HUES6 (cell line): ENCODE measurements at regions not wholly inside any gene's neighbourhood (a gene's known extent, or its start where the extent isn't known, plus 50 kb on each side); places are given as distances from the start of the nearest gene placed in this dataset.

ENCODE experiments used
- H3K27ac ChIP-seq: 2 replicates; pipeline ENCODE4 v1.7.0; 2013; ENCODE audit warnings: low read depth, mild to moderate bottlenecking, low read length, inconsistent platforms
- H3K27me3 ChIP-seq: 2 replicates; pipeline ENCODE4 v1.6.1; 2013; ENCODE audit warnings: low read length; ENCODE audit not compliant: control insufficient read depth, insufficient read depth
- H3K36me3 ChIP-seq: 2 replicates; pipeline ENCODE4 v1.6.1; 2013; ENCODE audit warnings: low read length; ENCODE audit not compliant: control insufficient read depth, insufficient read depth
- H3K4me1 ChIP-seq: 2 replicates; pipeline ENCODE4 v1.6.1; 2013; ENCODE audit warnings: low read length; ENCODE audit not compliant: control insufficient read depth, insufficient read depth
- H3K4me3 ChIP-seq: 2 replicates; pipeline ENCODE4 v1.5.1; 2013; ENCODE audit warnings: low read depth, low read length
- H3K9ac ChIP-seq: one replicate; pipeline ENCODE4 v1.6.1; 2013; ENCODE audit warnings: mild to moderate bottlenecking, low read length
- H3K9me3 ChIP-seq: 2 replicates; pipeline ENCODE4 v1.6.1; 2013; ENCODE audit warnings: low read depth, low read length; ENCODE audit not compliant: control insufficient read depth, insufficient read depth

- H3K4me1 ChIP-seq, result no peaks in the 10 kb centered on the region
- no peak overlapping the region for H3K9ac ChIP-seq
- no peaks in the 10 kb centered on the region for H3K36me3 ChIP-seq
- H3K4me3 ChIP-seq, result no peak overlapping the region
- H3K27me3 ChIP-seq, result no peaks in the 10 kb centered on the region
- peaks cover 10% of the 10 kb centered on the region; the same call in 1 of the 2 replicates for H3K9me3 ChIP-seq
- H3K27ac ChIP-seq, result no peak overlapping the region
Measured at GRCh38 chr1:2918441-2918840, 102.8 kb upstream of the ACTRT2 start.

DNA sequence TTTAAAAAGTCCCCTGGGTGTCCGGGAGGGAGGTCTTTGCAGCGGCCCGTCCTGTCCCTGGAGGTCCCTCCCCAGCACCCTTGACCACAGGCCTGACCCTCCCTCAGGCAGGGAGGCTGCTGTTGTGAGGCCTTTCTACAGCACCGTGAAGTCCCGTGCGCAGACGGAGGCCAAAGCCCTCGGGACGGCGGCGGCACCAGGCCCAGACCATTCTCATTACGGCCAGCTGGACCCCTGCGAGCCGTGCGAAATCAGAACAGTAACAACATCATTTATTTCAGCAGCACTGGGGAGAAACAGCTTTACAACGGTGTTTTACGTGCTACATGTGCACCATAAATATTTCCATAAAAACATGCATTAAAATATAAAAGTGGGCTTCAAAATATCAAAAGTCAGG is 101.4 kb upstream of the ACTRT2 start:
- Histone ChIP-seq H3K9me3 (peaks cover 10% of the 10 kb centered on the region; the same call in 1 of the 2 replicates), H3K27ac (no peak overlapping the region), H3K4me1 (no peaks in the 10 kb centered on the region), H3K9ac (no peak overlapping the region), H3K4me3 (no peak overlapping the region), H3K27me3 (no peaks in the 10 kb centered on the region), H3K36me3 (no peaks in the 10 kb centered on the region)

DNA sequence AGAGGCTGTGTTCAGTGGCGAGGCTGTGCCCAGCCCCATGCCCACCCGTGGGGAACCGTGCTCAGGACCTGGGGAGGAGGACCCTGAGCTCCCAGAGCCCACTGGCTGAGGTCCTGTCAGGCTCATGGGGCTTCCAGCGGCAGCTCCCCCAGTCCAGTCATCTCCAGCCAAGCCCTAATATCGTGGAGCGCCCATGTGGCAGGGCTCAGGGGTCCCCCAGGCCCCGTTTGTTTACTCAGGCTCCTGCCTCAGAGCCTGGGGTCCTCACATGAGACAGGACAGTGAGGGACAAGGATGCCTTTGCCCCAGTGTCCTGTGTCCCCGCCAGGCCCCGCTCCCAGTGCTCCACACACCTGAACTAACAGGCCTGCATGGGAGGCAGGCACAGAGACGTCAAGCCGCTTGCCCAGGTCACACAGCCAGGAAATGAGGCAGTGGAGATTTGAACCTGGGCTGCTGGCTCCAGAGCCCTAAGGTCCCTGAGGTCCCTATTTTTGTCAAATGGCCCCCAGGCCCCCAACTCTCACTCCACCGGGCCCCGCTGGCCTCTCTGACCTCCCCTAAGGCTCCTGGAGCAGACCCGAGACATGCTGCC is 100.7 kb upstream of the ACTRT2 start:
- Histone ChIP-seq H3K27me3 (no peaks in the 10 kb centered on the region), H3K9ac (no peak overlapping the region), H3K36me3 (no peaks in the 10 kb centered on the region), H3K4me1 (no peaks in the 10 kb centered on the region), H3K4me3 (no peak overlapping the region), H3K9me3 (peaks cover 7% of the 10 kb centered on the region; the same call in 1 of the 2 replicates), H3K27ac (no peak overlapping the region)

GRCh38 chr1:2921970-2922686 is 99.1 kb upstream of the ACTRT2 start:
- Histone ChIP-seq H3K4me1 (no peaks in the 10 kb centered on the region), H3K9ac (no peak overlapping the region), H3K9me3 (no peaks in the 10 kb centered on the region; the same call in 1 of the 2 replicates), H3K27ac (no peak overlapping the region), H3K4me3 (no peak overlapping the region), H3K27me3 (no peaks in the 10 kb centered on the region), H3K36me3 (no peaks in the 10 kb centered on the region)

DNA sequence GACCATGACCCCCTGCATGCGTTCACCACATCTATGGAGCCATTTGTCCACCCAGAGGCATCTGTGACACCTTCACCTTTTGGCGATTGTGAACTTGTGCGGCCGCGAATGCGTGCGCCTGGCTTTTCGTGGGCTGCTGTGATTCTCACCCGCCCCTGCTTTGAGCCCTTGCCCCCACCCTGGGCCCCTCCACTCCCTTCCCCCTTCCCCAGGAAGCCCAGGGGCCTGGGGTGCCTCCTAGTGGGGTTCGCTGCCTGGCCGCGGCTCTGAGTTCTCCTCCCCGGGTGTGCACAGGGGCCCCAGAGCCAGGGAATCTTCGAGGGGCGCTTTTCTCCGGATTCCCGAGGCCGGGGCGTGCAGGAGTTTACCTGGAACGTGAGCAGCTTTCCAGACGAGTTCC is 97.9 kb upstream of the ACTRT2 start:
- Histone ChIP-seq H3K9me3 (no peaks in the 10 kb centered on the region; the same call in 1 of the 2 replicates), H3K27me3 (no peaks in the 10 kb centered on the region)

GRCh38 chr1:2925291-2925690 is 96.0 kb upstream of the ACTRT2 start:
- Histone ChIP-seq H3K36me3 (no peaks in the 10 kb centered on the region), H3K4me1 (no peaks in the 10 kb centered on the region), H3K27ac (no peak overlapping the region), H3K9ac (no peak overlapping the region), H3K9me3 (no peaks in the 10 kb centered on the region; the same call in 1 of the 2 replicates), H3K4me3 (no peak overlapping the region), H3K27me3 (no peaks in the 10 kb centered on the region)

More for the DNA sequence above, 97.9 kb upstream of the ACTRT2 start:
- H3K4me3 ChIP-seq, result no peak overlapping the region
- H3K9ac ChIP-seq, result no peak overlapping the region
- H3K4me1 ChIP-seq, result no peaks in the 10 kb centered on the region
- H3K27ac ChIP-seq, result no peak overlapping the region
- no peaks in the 10 kb centered on the region for H3K36me3 ChIP-seq

DNA sequence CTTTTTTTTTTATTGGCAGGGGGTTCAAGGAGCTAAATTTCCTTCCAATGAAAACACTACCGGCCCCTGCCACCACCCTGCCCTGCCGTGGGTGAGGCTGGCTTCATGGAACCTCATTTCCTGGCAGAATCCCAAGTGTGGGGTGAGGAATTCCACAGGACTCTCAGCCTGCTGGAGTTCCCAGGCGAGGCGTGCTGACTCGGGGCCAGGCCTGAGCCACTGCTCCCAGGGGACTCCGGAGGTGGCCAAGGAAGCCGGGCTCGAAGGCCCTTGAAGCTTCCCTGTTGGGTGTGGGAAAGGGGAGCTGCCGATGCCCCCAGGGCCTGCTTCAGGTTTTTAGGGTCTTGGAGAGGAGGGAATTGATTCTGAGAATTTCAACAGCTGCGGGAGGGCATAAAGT is 95.3 kb upstream of the ACTRT2 start:
- Histone ChIP-seq H3K9ac (no peak overlapping the region), H3K36me3 (no peaks in the 10 kb centered on the region), H3K4me3 (no peak overlapping the region), H3K27ac (no peak overlapping the region), H3K9me3 (no peaks in the 10 kb centered on the region; the same call in 1 of the 2 replicates), H3K4me1 (no peaks in the 10 kb centered on the region), H3K27me3 (no peaks in the 10 kb centered on the region)

GRCh38 chr1:2926447-2927055 is 94.7 kb upstream of the ACTRT2 start:
- H3K4me3 ChIP-seq, result no peak overlapping the region
- H3K27me3 ChIP-seq, result no peaks in the 10 kb centered on the region
- no peaks in the 10 kb centered on the region for H3K36me3 ChIP-seq
- no peak overlapping the region for H3K9ac ChIP-seq
- no peak overlapping the region for H3K27ac ChIP-seq
- no peaks in the 10 kb centered on the region; the same call in 1 of the 2 replicates for H3K9me3 ChIP-seq
- no peaks in the 10 kb centered on the region for H3K4me1 ChIP-seq

- H3K36me3 ChIP-seq, result no peaks in the 10 kb centered on the region
- H3K9me3 ChIP-seq, result no peaks in the 10 kb centered on the region; the same call in 1 of the 2 replicates
- peaks cover 7% of the 10 kb centered on the region; the same call in 1 of the 2 replicates for H3K27me3 ChIP-seq
- no peak overlapping the region for H3K4me3 ChIP-seq
- no peak overlapping the region for H3K27ac ChIP-seq
- H3K9ac ChIP-seq, result no peak overlapping the region
- H3K4me1 ChIP-seq, result no peaks in the 10 kb centered on the region
Measured at GRCh38 chr1:2927393-2928360, 93.6 kb upstream of the ACTRT2 start.

GRCh38 chr1:2928366-2929325 is 92.6 kb upstream of the ACTRT2 start:
- Histone ChIP-seq H3K9ac (no peak overlapping the region), H3K36me3 (no peaks in the 10 kb centered on the region), H3K27ac (no peak overlapping the region), H3K4me3 (no peak overlapping the region), H3K9me3 (no peaks in the 10 kb centered on the region), H3K4me1 (no peaks in the 10 kb centered on the region), H3K27me3 (peaks cover 7% of the 10 kb centered on the region; the same call in 1 of the 2 replicates)
